ENCODE measurements at regions not wholly inside any gene's neighbourhood (a gene's known extent, or its start where the extent isn't known, plus 50 kb on each side); places are given as distances from the start of the nearest gene placed in this dataset.

DNA sequence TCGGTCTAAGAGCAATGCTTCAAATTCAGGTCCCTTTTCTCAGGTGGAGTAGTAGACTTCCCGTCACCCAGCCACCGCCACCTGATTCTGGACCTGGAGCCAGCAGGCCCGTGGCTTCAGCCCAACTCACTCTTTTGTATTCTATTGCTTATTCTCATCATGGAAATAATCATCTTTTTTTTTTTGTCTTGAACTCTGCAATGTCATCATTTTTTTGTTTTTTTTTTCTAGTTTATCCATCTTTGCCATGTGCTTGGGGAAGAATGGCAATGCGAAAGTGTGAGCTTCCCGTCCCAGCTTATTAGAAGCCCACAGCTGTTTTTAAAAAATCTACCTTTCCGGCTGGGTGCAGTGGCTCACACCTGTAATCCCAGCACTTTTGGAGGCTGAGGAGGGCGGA lies 51.3 kb upstream of the FSTL1 start:
- H3K14ac ChIP-seq (ENCODE audit: low read length in 2 of 2): no peak overlapping the region
- H3K79me1 ChIP-seq (replicated peaks; ENCODE audit: low read length, poor library complexity, severe bottlenecking): no peaks in the 10 kb centered on the region
- H2BK120ac ChIP-seq (ENCODE audit: low read depth, low read length): no peak overlapping the region
- H4K91ac ChIP-seq (ENCODE audit: low read length): no peak overlapping the region
- H3K4me1 ChIP-seq (ENCODE audit: control insufficient read depth, insufficient read depth, low read depth, low read length): peaks cover 1% of the 10 kb centered on the region
- 92% methylated on average over 7 of the region's 8 CpGs for WGBS
- no peak overlapping the region for H2BK12ac ChIP-seq (ENCODE audit: low read length in 2 of 2)
- H2AK5ac ChIP-seq (ENCODE audit: low read length, severe bottlenecking): no peak overlapping the region
- H3K4me2 ChIP-seq (ENCODE audit: low read length, poor library complexity, severe bottlenecking): no peak overlapping the region
- peak overlapping the region in 1 of 2 experiments; percentile 12 for H3K18ac ChIP-seq (ENCODE audit: low read depth in 1 of 2, low read length in 2 of 2)
- no peak overlapping the region for H3K4me3 ChIP-seq (ENCODE audit: insufficient read depth in 1 of 2, low read depth in 1 of 2, low read length in 2 of 2)
- no peak overlapping the region for H3K23ac ChIP-seq (ENCODE audit: low read length in 2 of 2)
- H3K27me3 ChIP-seq (ENCODE audit: control insufficient read depth in 1 of 2, insufficient read depth in 1 of 2, low read length in 2 of 2): no peaks in the 10 kb centered on the region
- no peak overlapping the region for H2AFZ ChIP-seq (ENCODE audit: low read depth, low read length)
- H3K27ac ChIP-seq (ENCODE audit: low read length, poor library complexity, severe bottlenecking): no peak overlapping the region
- H3K9me3 ChIP-seq (ENCODE audit: control insufficient read depth, low read length): no peaks in the 10 kb centered on the region
- H2BK15ac ChIP-seq (ENCODE audit: low read depth, poor library complexity, severe bottlenecking): no peak overlapping the region
- H3K4ac ChIP-seq (ENCODE audit: low read depth in 1 of 2, low read length in 2 of 2): no peak overlapping the region
- H3K36me3 ChIP-seq (ENCODE audit: control insufficient read depth in 1 of 2, insufficient read depth in 2 of 2, low read depth in 1 of 2, low read length in 2 of 2): no peaks in the 10 kb centered on the region
- DNase-seq: no peak
- no peak overlapping the region for H2BK5ac ChIP-seq (ENCODE audit: low read depth, low read length, poor library complexity, severe bottlenecking)
- no peak overlapping the region for H4K8ac ChIP-seq (ENCODE audit: low read length)
- H3K9ac ChIP-seq (ENCODE audit: low read length): no peak overlapping the region
